ENCODE measurements at regions not wholly inside any gene's neighbourhood (a gene's known extent, or its start where the extent isn't known, plus 50 kb on each side); places are given as distances from the start of the nearest gene placed in this dataset.
"Not testable (repeated sequence)": the region's sequence is repeated elsewhere in the genome, so short reads cannot be mapped to it uniquely, and the experiment has no call there.

DNA sequence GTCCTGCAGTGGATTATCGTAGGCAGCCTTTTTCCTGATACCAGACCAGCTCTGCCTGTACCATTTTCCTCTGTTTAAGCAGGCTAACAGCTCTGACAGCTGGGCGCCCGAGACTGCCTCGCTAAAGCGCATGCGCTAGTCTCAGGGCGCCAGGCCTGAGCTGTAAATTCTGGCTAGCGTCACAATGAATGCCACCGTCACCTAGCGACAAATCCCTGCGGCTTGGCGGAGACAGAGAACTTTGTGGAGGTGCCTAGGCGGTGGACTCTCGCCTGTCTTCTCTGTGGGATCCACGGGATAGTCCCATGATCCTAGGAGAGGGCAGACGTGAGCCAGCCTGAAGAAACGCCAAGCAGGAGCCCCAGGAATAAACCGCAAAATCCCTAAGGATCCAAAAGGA is 573.9 kb downstream of the KCNJ18 start:
- DNase-seq, result no peak

DNA sequence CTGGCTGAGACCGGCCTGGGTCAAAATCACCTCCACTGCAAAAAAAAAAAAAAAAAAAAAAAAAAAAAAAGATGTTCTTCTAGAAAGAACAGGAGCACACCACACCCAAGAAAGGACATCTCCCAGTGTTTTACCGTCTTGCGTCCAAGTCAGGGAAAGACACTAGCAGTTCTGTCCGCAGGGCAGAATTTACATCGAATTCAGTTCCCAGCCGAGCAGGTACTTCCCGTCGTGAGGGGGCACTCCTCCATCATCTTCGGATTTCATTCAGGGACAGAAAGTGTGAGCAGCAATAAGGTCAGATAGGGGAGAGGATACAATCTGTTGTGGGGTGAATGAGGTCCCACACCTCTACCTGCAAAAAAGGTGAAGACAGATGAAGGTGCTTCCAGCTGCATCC is 574.7 kb downstream of the KCNJ18 start:
- no peak for DNase-seq

DNA sequence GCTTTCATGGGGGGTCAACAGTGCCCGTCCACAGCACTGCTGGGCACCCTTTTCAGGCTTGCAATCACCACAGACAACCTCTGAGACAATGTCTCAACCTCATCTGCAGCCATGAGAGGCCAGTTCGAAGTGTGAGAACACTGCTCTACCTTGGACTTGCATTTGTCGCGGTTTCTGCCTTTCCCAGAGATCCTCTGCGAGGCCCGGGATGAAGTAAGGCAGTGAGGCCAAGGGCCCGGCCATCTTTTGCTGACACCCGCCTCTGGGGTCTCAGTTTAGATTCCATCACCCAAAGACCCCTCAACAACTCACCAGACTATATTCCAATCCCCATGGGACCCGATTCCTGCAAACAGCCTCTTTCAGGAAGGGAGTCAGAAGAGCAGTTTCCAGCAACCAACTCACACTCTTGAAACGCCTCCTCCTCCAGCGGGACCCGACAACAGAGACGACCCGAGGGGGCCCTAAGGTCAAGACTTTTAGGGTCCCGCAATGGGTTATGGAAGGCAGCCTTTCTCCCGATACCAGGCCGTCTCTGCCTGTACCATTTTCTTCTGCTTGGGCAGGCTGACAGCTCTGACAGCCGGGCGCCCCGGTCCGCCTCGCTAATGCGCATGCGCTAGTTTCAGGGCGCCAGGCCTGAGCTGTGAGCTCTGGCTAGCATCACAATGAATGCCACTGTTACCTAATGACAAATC is 576.0 kb downstream of the KCNJ18 start:
- no peak for DNase-seq

DNA sequence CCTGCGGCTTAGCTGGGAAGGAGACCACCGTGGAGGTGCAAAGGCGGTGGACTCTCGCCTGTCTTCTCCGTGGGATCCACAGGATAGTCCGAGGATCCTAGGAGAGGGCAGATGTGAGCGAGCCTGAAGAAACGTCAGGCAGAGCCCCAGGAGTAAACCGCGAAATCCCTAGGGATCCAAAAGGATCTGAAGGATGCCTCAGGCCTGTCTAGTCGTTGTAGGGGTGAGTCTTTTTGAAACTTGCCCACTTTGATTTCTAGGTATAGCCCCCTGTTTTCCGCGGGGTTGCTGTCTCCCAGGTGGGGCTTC is 576.5 kb downstream of the KCNJ18 start:
- DNase-seq, result no peak

DNA sequence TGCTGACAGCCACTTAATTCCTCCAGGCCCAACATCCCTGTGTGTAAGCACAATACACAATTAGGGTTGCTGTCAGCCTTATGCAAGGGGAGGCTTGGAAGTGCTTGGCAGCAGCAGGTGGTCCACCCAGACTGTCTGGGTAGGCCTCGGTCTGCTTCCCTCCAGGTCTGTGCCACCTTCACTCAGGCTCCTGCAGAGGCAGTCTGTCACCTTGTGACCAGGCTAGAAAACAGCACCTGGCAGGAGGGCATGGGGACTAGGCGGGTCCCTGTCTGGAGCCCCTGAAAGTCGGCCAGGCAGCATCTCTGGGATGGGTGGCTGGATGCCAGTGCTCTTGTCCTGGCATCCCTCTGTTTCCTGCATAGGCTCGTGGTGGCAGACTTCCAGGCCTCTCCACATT is 578.1 kb downstream of the KCNJ18 start:
- DNase-seq, result no peak

DNA sequence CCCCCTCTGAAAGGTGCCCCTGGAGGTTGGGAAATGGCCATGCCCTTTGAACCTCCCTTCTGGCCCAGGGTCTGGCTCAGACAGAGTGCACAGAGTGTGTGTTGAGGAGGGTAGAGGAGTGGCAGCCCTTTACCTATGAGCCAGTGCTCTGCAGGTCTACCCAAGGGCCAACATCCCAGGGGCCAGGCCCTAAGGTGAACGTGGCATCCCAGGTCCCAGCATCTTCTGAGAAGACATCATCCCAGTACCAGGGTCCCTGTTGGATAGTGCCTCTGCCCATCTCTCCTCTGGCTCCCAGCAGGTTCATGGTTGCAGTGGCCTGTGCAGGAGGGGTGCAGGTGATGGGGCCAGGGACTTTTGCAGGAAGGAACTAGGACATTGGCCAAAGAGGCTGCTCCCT is 578.5 kb downstream of the KCNJ18 start:
- DNase-seq, result not testable (repeated sequence)

DNA sequence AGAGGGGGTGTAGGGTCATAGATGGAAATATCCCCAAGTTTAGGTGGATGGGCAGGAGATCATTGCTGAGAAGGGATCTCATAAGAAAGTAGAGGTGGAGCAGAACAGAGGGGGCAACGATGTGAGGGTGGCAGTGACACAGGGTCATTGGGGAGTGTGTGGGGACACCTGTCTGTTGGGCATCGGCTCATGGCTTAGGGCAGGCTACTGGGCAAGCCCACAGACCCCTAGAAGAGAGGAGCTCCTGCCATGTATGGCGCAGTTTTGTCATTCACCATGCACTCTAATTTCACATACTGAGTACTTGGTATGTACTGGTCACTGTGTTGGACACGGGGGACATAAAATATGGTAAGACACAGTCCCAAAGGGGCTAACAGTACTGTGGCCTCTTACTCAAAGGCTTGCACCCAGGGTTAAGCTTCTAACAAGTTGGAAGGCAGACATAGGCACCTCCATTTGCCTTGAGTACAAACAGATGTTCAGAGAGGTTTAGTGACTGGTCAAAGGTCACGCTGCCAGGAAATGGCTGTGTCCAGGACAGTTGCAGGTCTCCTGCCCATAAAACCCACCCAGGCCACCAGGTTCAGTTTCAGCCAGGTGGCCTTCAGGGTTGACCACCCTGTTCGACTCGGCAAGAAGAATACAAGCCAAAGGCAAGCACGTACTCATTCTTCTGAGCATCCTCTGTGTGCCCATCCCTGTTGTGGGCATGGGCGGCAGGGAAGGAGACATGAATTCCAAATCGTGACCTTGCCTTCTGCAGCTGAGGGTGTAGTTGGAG is 580.2 kb downstream of the KCNJ18 start:
- no peak for DNase-seq

DNA sequence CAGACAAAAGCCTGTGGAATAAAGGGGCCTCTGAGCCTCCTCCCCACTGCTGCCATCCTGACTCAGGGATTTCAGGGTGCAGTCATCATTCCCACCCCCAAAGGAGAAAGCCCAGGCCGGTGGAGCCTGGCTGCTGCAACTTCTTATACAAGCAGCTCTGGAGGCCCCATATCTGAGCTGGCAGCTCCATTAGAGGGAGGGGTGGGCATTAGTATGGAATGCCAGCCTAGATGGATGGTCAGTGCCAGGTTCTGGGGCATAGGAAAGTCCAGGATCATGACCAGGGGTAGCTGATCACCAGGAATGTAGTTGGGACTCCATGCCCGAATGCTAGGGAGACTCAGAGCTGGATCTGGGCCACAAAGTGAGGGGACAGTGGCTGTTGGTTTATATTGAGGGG is 581.0 kb downstream of the KCNJ18 start:
- no peak for DNase-seq

DNA sequence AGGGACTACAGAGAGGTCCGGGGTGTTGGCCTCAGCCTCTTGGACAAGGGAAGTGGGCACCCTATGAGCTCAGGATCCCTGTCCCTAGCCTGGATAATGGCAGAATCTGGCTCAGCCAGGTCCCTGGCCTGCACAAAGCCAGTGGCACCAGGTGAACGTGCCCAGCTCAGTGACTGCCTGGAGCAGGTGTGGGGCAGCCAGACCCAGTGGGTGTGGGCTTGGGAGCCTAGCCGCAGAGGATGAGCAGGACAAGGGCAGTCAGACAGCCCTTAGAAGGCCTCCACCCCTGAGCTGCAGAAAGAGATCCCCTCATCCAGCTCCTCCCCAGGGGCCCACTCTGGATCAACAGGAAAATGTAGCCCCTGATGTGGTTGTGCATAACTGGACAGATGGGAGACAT is 585.3 kb downstream of the KCNJ18 start:
- no peak for DNase-seq

DNA sequence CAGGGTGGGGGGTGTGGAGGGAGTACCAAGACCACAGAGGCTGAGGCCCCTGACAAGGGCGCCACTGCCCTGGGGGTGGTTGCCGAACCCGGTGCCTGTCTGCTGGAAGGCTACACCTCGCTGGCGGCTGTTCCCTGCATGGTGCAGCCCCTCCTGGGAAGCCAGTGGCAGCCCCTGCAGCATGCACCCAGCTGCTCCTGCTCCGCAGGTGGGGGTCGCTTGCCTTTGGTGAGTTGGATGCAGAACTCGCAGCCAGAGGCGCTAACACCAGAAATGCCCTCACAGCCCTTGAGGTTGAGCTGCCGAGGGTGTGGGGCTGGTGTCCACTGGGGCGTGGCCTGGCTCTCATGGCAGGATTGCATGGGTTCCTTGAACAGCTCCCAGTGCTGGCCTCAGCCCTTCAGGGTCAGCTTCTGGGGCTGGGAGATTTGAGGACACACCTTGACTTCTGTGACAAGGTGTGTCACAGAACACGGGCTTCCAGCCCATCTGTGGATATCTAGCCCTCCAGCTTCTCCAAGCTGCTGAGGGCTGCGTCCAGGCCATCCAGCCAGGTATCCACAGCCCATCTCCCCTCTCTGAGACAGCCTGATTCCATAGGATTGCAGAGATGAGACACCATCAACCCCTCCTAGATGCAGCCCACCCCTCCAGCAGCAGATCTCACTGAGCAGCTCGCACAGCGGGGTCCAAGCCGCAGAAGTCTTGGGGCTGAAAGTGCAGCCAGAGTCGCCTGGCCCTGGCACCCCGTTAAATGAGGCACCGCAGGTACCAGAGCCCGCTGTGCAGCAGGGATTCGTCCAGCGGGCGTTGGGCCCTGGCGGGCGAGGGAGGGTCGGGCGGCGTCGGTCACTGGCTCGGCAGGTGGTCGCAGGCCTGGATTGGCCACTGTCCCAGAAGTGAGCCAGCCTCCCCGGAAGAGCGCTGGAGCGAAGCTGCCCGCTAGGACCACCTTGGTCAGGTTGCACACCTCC is 586.3 kb downstream of the KCNJ18 start:
- no peak for DNase-seq

DNA sequence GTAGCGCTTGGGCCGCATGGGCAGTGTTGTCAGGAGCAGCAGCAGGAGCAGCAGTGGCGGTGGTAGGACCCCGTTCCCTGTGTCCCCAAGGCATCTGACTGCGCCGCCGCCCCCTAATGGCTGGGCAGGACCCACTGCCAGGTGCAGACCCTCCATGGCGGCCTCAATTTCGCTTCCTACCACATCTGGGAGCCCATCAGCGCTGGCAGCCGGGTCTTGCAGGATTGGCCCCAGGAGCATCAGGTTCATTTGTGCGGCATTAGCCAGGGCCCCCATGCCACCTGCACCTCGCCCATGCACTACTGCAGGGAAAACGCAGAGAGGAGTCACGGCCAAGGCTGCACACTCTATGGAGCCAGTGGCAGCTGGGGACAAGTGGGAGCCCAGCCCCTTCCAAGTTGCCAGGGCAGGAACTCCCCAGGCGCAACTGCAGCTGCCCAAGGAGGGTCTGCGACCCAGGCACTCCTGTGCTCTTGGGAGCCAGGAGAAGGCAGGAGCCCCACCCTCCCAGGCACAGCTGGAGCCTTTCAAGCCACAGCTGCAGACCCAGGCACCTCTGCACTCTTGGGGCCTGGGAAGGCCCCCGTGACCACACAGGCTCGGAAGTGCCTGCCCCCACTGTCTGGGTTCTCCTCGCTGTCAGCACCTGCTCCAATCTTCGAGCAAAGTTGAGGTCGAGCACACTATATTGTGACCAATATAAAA is 594.2 kb downstream of the KCNJ18 start:
- DNase-seq, result no peak

DNA sequence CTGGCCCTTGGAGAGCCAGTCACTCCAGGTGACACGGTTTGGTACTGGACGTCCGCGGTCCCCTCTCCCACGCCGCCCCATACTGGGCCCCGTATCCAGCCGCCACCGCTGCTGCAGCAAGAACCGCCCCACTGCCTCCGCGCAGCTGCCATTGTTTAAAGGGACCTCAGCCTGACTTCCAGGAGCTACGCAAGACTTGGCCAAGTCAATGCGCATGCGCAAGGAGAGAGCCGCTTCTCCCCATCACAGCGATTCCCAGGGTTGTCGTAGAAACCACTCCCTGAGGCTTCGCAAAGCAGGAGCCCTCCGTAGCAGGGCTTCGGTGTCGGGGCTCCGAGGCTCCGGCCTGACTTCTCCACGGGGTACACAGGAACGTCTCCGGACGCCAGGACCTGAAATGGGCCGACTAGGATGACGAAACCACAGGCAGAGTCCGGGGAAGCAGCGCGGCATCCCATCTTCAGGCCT is 606.2 kb downstream of the KCNJ18 start:
- not testable (repeated sequence) for DNase-seq

DNA sequence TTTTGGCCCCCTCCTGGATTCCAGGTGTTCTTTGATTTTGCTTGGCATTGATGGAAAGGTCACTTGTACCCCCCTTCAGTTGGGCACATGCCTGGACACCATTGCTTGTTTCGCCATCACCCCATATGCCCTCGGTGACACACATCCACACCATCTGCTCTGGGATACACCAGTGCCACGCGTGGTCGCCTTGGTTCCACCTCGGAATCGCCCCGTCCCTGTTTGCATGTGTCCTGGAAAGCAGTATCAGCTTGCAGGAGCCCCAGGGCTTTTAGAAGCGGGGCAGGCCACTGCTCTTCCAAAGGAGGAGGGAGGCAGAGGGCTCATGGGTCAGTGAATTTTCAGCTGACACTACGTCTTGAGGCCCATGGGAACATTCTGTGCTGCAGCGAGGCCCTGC is 607.9 kb downstream of the KCNJ18 start:
- no peak for DNase-seq

DNA sequence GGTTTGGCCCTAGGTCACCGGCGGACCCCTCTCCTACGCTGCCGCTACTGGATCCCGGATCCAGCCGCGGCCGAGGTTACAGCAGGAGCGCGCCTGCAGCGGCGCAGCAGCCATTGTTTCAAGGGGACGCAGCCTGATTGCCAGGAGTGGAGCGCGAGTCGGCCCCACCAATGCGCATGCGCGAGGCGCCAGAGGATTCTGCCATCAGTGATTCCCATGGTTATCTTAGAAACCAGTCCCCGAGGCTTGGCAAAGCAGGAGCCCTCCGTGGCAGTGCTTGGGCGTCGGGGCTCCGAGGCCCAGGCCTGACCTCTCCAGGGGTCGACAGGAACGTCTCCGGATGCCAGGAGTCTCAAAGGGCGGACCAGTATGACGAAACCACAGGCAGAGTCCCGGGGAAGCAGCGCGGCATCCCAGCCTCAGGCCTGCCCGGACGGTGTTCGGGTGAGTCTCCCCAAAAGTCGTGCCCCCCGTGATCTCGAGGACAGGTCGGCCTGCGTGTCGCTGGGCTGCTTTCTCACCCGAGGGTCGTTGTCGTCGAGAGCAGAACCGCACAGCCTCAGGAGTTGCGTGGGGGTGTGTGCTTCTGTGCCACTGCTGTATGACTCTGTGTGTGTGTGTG is 608.5 kb downstream of the KCNJ18 start:
- no peak for DNase-seq

DNA sequence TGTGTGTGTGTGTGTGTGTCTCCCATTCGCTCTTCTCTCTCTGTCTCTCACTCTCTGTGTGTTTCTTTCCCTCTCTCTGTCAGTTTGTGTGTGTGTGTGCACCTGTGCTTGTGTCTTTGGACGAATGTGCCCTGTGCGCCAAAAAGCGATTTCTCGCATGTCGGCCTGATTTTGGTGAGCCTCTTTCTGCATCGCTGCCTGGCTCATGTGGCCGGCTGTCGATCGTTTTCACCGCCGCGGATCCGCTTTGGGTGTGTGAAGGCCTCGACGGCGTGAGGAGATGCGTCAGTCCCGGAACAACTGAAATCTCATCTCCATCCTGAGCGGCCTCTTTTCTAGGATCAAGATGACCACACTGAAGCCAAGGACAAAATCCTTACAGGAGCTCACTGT is 609.0 kb downstream of the KCNJ18 start:
- no peak for DNase-seq

DNA sequence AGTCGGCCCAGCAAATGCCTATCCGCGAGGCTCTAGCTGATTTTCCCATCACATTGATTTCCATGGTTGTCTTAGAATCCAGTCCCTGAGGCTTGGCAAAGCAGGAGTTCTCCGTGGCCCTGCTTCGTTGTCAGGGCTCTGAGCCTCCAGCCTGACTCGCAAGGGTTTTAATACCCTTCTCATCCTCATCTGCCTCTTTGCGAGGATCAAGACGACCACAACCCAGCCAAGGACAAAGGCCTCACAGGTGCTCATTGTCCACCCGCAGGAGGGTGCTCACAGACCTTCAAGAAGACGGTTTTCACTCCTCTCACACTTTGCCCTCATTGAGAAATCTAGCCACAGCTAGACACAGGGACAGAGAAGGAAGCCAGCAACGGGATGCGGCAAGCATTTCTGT is 610.8 kb downstream of the KCNJ18 start:
- DNase-seq, result no peak

DNA sequence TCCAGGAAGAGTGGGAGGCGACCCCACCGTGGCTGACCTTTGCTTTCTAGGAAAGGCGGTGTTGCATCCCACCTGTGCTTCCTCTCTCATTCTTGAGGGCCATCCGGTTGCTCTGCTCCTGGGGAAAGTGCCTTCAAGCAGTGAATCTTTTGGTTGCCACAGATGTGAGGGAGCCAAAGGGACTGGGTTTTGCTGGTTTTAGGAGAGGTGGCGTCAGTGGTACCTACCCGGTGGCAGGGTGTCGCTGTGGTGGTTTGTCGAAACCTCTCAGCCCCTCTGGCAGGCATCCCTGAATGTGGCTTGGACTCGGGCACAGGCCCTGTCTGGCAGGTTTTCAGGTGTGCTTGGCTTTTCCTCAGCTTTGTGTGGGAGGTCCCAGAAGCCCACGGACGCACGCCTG is 611.5 kb downstream of the KCNJ18 start:
- no peak for DNase-seq

DNA sequence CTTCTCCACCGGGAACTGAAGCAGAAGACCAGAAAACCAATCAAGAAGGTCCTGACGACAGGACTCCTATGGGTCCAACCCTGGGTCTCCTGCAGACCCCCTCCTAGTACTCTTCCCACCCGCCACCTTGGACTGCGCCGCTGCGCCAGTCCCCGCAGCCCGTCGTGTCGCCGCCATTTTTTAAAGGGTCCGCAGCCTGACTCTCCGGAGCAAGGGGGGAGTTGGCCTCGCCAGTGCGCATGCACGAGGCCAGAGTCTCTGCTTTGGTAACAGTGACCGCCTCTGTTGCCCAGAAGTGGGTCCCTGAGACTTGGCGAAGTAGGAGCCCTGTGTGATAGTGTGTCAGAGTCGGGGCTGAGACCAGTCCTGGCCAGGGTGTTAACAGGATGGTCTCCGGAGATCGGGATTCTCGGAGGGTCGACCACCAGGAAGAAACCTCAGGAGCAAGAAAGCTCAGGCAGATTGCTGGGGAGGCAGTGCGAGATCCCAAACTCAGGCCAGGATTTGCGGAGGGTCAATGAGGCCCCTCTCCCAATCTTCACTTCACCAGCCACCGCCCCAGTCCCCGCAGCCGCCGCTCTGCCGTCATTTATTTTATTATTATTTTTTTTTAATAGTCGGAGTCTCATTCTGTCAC is 612.5 kb downstream of the KCNJ18 start:
- DNase-seq, result no peak

DNA sequence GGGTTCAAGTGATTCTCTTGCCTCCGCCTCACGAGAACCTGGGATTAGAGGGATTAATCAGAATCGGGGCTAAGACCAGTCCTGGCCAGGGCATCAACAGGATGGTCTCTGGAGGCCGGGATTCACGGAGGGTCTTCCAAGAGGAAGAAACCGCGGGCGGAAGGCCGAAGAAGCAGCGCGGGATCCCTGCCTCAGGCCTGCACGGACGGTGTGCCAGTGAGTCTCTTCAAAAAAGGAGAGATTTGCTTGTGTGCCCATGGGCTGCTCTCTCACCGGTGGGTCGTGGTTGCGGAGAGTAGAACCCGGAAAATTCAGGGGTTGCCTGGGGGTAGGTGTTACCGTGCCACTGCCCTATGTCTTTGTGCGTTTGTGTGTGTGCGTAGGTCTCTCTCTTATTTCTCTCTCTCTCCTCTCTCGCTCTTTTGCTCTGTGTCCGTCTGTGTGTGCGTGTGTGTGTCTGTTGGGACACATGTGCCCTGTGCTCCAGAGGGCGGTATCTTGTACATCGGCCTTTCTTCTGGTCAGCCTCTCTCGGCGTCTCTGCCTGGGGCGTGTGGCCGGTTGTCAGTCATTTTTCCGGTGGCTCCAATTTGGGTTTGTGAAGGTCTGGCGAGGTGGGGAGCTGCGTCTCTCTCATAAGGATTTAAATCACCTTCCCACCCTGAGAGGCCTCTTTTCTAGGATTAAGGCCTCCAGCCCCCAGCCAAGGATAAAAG is 613.2 kb downstream of the KCNJ18 start:
- no peak for DNase-seq

DNA sequence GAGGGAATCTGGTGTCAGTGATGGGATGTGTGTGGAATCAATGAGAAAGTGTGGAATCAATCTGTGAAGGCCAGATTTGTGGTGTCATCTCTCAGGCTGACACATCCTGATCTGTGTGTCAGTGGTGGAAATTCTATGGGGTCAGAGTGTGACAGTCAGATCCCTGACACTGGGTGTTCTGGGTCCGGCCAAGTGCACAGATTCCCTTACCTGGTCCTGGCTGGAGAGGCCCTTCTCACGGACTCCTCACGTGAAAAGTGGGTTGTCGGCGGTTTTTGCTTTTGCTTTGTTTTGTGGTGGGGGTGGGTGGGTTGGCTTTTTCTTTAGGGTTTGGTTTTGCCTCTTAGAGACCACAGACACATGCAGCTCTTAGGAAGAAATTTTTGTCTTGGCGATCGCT is 618.0 kb downstream of the KCNJ18 start:
- DNase-seq, result not testable (repeated sequence)
